H9 (cell line): ENCODE measurements at regions not wholly inside any gene's neighbourhood (a gene's known extent, or its start where the extent isn't known, plus 50 kb on each side); places are given as distances from the start of the nearest gene placed in this dataset.
"Not testable (repeated sequence)": the region's sequence is repeated elsewhere in the genome, so short reads cannot be mapped to it uniquely, and the experiment has no call there.

Source experiments
- DNase-seq: peaks from one replicate; pipeline ENCODE4 v3.0.0-alpha.2; 2017
- H2AFZ ChIP-seq: one replicate; pipeline ENCODE4 v1.6.1; 2013; ENCODE audit warnings: mild to moderate bottlenecking, low read length, control low read depth, moderate library complexity
- H2AK5ac ChIP-seq: 2 replicates; pipeline ENCODE4 v1.6.1; 2013; ENCODE audit warnings: low read length, control low read depth, mixed read lengths; ENCODE audit not compliant: insufficient read length
- H2BK120ac ChIP-seq: one replicate; pipeline ENCODE4 v1.6.1; 2013; ENCODE audit warnings: low read depth, mild to moderate bottlenecking, low read length, control low read depth, inconsistent platforms; ENCODE audit not compliant: poor library complexity, severe bottlenecking
- H2BK12ac ChIP-seq: 2 replicates; pipeline ENCODE4 v1.6.1; 2013; ENCODE audit warnings: low read length, control low read depth, mixed read lengths, low read depth; ENCODE audit not compliant: insufficient read length
- H2BK15ac ChIP-seq: 2 replicates; pipeline ENCODE4 v1.6.1; 2013; ENCODE audit warnings: low read depth, low read length, control low read depth
- H2BK20ac ChIP-seq: one replicate; pipeline ENCODE4 v1.6.1; 2013; ENCODE audit warnings: low read depth, mild to moderate bottlenecking, low read length, control low read depth, inconsistent platforms; ENCODE audit not compliant: poor library complexity, severe bottlenecking
- H2BK5ac ChIP-seq: 2 replicates; pipeline ENCODE4 v1.6.1; 2013; ENCODE audit warnings: low read length, control low read depth, mixed read lengths; ENCODE audit not compliant: insufficient read length
- H3K14ac ChIP-seq: 2 replicates; pipeline ENCODE4 v1.6.1; 2013; ENCODE audit warnings: low read length, control low read depth; ENCODE audit not compliant: insufficient read depth
- H3K18ac ChIP-seq: 2 replicates; pipeline ENCODE4 v1.6.1; 2013; ENCODE audit warnings: low read depth, mild to moderate bottlenecking, mixed read lengths, low read length, control low read depth; ENCODE audit not compliant: insufficient read length
- H3K23ac ChIP-seq: 2 replicates; pipeline ENCODE4 v1.6.1; 2013; ENCODE audit warnings: low read length, control low read depth, mixed read lengths, low read depth; ENCODE audit not compliant: insufficient read length
- H3K23me2 ChIP-seq: 2 replicates; pipeline ENCODE4 v1.6.1; 2013; ENCODE audit warnings: low read depth, mild to moderate bottlenecking, mixed read lengths, low read length, control low read depth; ENCODE audit not compliant: insufficient read length, poor library complexity, severe bottlenecking
- H3K27ac ChIP-seq: 2 replicates; pipeline ENCODE4 v1.5.1; 2013; ENCODE audit warnings: low read length, control low read depth, mixed read lengths, low read depth; ENCODE audit not compliant: insufficient read length
- H3K27me3 ChIP-seq: 2 replicates; pipeline ENCODE4 v1.6.1; 2013; ENCODE audit warnings: low read length, control low read depth, inconsistent platforms; ENCODE audit not compliant: insufficient read depth
- H3K4ac ChIP-seq: 2 replicates; pipeline ENCODE4 v1.6.1; 2013; ENCODE audit warnings: low read depth, mild to moderate bottlenecking, control low read depth, inconsistent platforms, low read length, moderate library complexity
- H3K4me1 ChIP-seq: 2 replicates; pipeline ENCODE4 v1.6.1; 2013; ENCODE audit warnings: low read length, control low read depth, inconsistent platforms; ENCODE audit not compliant: insufficient read depth
- H3K4me2 ChIP-seq: 2 replicates; pipeline ENCODE4 v1.6.1; 2013; ENCODE audit warnings: low read length, control low read depth, mixed read lengths; ENCODE audit not compliant: insufficient read length, insufficient read depth
- H3K56ac ChIP-seq: 2 replicates; pipeline ENCODE4 v1.6.1; 2013; ENCODE audit warnings: low read depth, mild to moderate bottlenecking, mixed read lengths, low read length, control low read depth; ENCODE audit not compliant: insufficient read length
- H3K79me1 ChIP-seq: 2 replicates; pipeline ENCODE4 v1.6.1; 2013; ENCODE audit warnings: low read depth, mild to moderate bottlenecking, moderate library complexity, low read length, control low read depth, inconsistent platforms; ENCODE audit not compliant: insufficient read depth, poor library complexity, severe bottlenecking
- H3K79me2 ChIP-seq: 2 replicates; pipeline ENCODE4 v1.6.1; 2013; ENCODE audit warnings: low read length, control low read depth, inconsistent platforms; ENCODE audit not compliant: insufficient read depth
- H3K9ac ChIP-seq: 2 replicates; pipeline ENCODE4 v1.6.1; 2013; ENCODE audit warnings: low read length, control low read depth, mixed read lengths; ENCODE audit not compliant: insufficient read length; ENCODE audit errors: extremely low read depth
- H3K9me3 ChIP-seq: one replicate; pipeline ENCODE4 v1.6.1; 2013; ENCODE audit warnings: low read depth, low read length, inconsistent platforms; ENCODE audit not compliant: control insufficient read depth
- H3T11ph ChIP-seq: one replicate; pipeline ENCODE4 v1.6.1; 2013; ENCODE audit warnings: mild to moderate bottlenecking, low read length, control low read depth, inconsistent platforms
- H4K20me1 ChIP-seq: one replicate; pipeline ENCODE4 v1.6.1; 2013; ENCODE audit not compliant: control insufficient read depth, insufficient read length, insufficient read depth
- H4K5ac ChIP-seq: 2 replicates; pipeline ENCODE4 v1.6.1; 2013; ENCODE audit warnings: low read depth, mild to moderate bottlenecking, mixed read lengths, low read length, control low read depth; ENCODE audit not compliant: insufficient read length
- H4K8ac ChIP-seq: replicated peaks from 2 replicates; pipeline ENCODE4 v1.6.1; 2013; ENCODE audit warnings: low read length, control low read depth, mixed read lengths, low read depth; ENCODE audit not compliant: insufficient read length
- H4K91ac ChIP-seq: 2 replicates; pipeline ENCODE4 v1.6.1; 2013; ENCODE audit warnings: low read depth, mild to moderate bottlenecking, moderate library complexity, mixed read lengths, low read length, control low read depth; ENCODE audit not compliant: insufficient read length
- H3K27ac Mint-ChIP-seq, 3 experiments: 2 replicates in 2 of 3; 3 replicates in 1 of 3; pipeline ENCODE4 v1.8.0; 2020 to 2021; ENCODE audit warnings: mixed read lengths in 3 of 3, mild to moderate bottlenecking in 1 of 3, moderate library complexity in 1 of 3
- H3K27me3 Mint-ChIP-seq: 2 replicates; pipeline ENCODE4 v1.8.0; 2021; ENCODE audit warnings: low read depth, mild to moderate bottlenecking, moderate library complexity, mixed read lengths
- H3K36me3 Mint-ChIP-seq, 3 experiments: 2 replicates in 2 of 3; 3 replicates in 1 of 3; pipeline ENCODE4 v1.8.0; 2020 to 2021; ENCODE audit warnings: low read depth in 3 of 3, mixed read lengths in 3 of 3; ENCODE audit not compliant: insufficient read depth in 1 of 3
- H3K4me1 Mint-ChIP-seq, 2 experiments: 2 replicates each; pipeline ENCODE4 v1.8.0; 2020; ENCODE audit warnings: mixed read lengths in 2 of 2
- H3K4me3 Mint-ChIP-seq, 2 experiments: 2 replicates in 1 of 2; 3 replicates in 1 of 2; pipeline ENCODE4 v1.8.0; 2020 to 2021; ENCODE audit warnings: mild to moderate bottlenecking in 2 of 2, mixed read lengths in 2 of 2, moderate library complexity in 1 of 2
- H3K9me3 Mint-ChIP-seq, 2 experiments: 2 replicates in 1 of 2; 3 replicates in 1 of 2; pipeline ENCODE4 v1.8.0; 2020; ENCODE audit warnings: mild to moderate bottlenecking in 2 of 2, mixed read lengths in 2 of 2, moderate library complexity in 1 of 2
- CTCF ChIP-seq: fragments of 200-600 bp; sonication (generic); conservative IDR thresholded peaks from 3 replicates; pipeline ENCODE4 v1.8.0; 2021; ENCODE audit warnings: antibody characterized with exemption, mild to moderate bottlenecking
- WGBS: extraction: QIAGEN DNeasy Blood & Tissue Kit; methylation state at CpG from one replicate; pipeline ENCODE4 v1.1.7; 2013; ENCODE audit warnings: missing lambda C conversion rate, low lambda C conversion rate, mixed read lengths; ENCODE audit not compliant: insufficient read length; ENCODE audit errors: extremely low coverage; 5-methylcytosine and 5-hydroxymethylcytosine counted together

GRCh38 chr4:97081951-97082350 lies 1061.3 kb downstream of the STPG2 start:
- no peaks in the 10 kb centered on the region for H3K27me3 Mint-ChIP-seq
- Histone ChIP-seq H3K27ac (no peak overlapping the region), H2BK12ac (no peak overlapping the region), H4K91ac (no peak overlapping the region), H2AK5ac (no peak overlapping the region), H2AFZ (no peak overlapping the region), H3K79me1 (no peaks in the 10 kb centered on the region), H2BK20ac (no peak overlapping the region), H2BK15ac (no peak overlapping the region), H2BK120ac (no peak overlapping the region), H3T11ph (no peak overlapping the region), H3K4me1 (no peaks in the 10 kb centered on the region), H3K9me3 (no peaks in the 10 kb centered on the region), H4K20me1 (no peaks in the 10 kb centered on the region), H4K8ac (no peak overlapping the region), H3K9ac (no peak overlapping the region), H3K4ac (no peak overlapping the region), H3K18ac (no peak overlapping the region), H3K79me2 (no peaks in the 10 kb centered on the region), H3K23me2 (no peaks in the 10 kb centered on the region), H4K5ac (no peak overlapping the region), H3K23ac (no peak overlapping the region), H3K56ac (no peak overlapping the region), H3K14ac (no peak overlapping the region), H2BK5ac (no peak overlapping the region), H3K4me2 (no peak overlapping the region), H3K27me3 (no peaks in the 10 kb centered on the region)
- no peak overlapping the region for H3K27ac Mint-ChIP-seq
- no peak overlapping the region for H3K4me3 Mint-ChIP-seq
- DNase-seq, result no peak
- TF ChIP-seq CTCF, result no peak
- H3K4me1 Mint-ChIP-seq, result no peaks in the 10 kb centered on the region
- no peaks in the 10 kb centered on the region for H3K9me3 Mint-ChIP-seq
- no peaks in the 10 kb centered on the region for H3K36me3 Mint-ChIP-seq

- H4K8ac ChIP-seq, H3K56ac ChIP-seq, H3K23me2 ChIP-seq, H3K27me3 ChIP-seq, H3K36me3 Mint-ChIP-seq, H2BK20ac ChIP-seq, H2BK15ac ChIP-seq, H3K4me1 ChIP-seq, H3T11ph ChIP-seq, H3K14ac ChIP-seq, H4K5ac ChIP-seq, H3K4me3 Mint-ChIP-seq, H3K79me1 ChIP-seq, H3K79me2 ChIP-seq, H3K9me3 ChIP-seq, H3K27ac ChIP-seq, H3K27me3 Mint-ChIP-seq, H3K9me3 Mint-ChIP-seq, H4K91ac ChIP-seq, H3K4me2 ChIP-seq, H2BK5ac ChIP-seq, H3K9ac ChIP-seq, H2BK12ac ChIP-seq, H3K18ac ChIP-seq, H2AK5ac ChIP-seq, H2AFZ ChIP-seq, H4K20me1 ChIP-seq, H3K23ac ChIP-seq, H3K4ac ChIP-seq, H2BK120ac ChIP-seq: not testable (repeated sequence)
- DNase-seq, result peak; percentile 31
- Mint-ChIP-seq H3K4me1 (peaks cover 14 to 15% of the 10 kb centered on the region in 2 experiments), H3K27ac (peak overlapping the region; percentile 19 to 73 (median 71))
- WGBS, result no CpG with 5 or more reads among the region's 6 CpGs
Observed at GRCh38 chr4:97097036-97097435, 1046.2 kb downstream of the STPG2 start.
